GM18873 (cell line): ENCODE measurements at regions not wholly inside any gene's neighbourhood (a gene's known extent, or its start where the extent isn't known, plus 50 kb on each side); places are given as distances from the start of the nearest gene placed in this dataset.
A peak's percentile ranks its signal among the peaks of the same experiment; 100 is the strongest.
"Not testable (repeated sequence)": the region's sequence is repeated elsewhere in the genome, so short reads cannot be mapped to it uniquely, and the experiment has no call there.

Source experiments
- ATAC-seq: cut with Tn5 transposase; IDR thresholded peaks from one replicate; pipeline ENCODE4 v1.9.1; 2021; ENCODE audit warnings: mild to moderate bottlenecking, moderate library complexity, moderate number of reproducible peaks; ENCODE audit not compliant: unreplicated experiment, low FRiP score

GRCh38 chr6:100230115-100230952 is 234.4 kb downstream of the SIM1 start:
- no peak for ATAC-seq

GRCh38 chr6:100229512-100229911 is 235.2 kb downstream of the SIM1 start:
- no peak for ATAC-seq

- ATAC-seq: peak; percentile 97
These were observed 234.9 kb upstream of the MCHR2 start for GRCh38 chr6:100228834-100229441.

- no peak for ATAC-seq
These were observed 234.4 kb upstream of the MCHR2 start for GRCh38 chr6:100228437-100228833.

- no peak for ATAC-seq
These were observed 232.8 kb upstream of the MCHR2 start for GRCh38 chr6:100226811-100227210.

- ATAC-seq: not testable (repeated sequence)
These were observed 229.9 kb upstream of the MCHR2 start for GRCh38 chr6:100223952-100224351.

- ATAC-seq: no peak
These were observed 226.5 kb upstream of the MCHR2 start for GRCh38 chr6:100220543-100220942.

GRCh38 chr6:100217225-100218012 is 223.4 kb upstream of the MCHR2 start:
- ATAC-seq: no peak

- ATAC-seq: no peak
These were observed 222.7 kb upstream of the MCHR2 start for GRCh38 chr6:100216760-100217159.

GRCh38 chr6:100212131-100212530 is 218.1 kb upstream of the MCHR2 start:
- ATAC-seq: no peak

- no peak for ATAC-seq
These were observed 216.4 kb upstream of the MCHR2 start for GRCh38 chr6:100210137-100211117.

GRCh38 chr6:100209323-100210136 is 215.5 kb upstream of the MCHR2 start:
- ATAC-seq: no peak

- no peak for ATAC-seq
These were observed 209.4 kb upstream of the MCHR2 start for GRCh38 chr6:100203400-100203799.

- no peak for ATAC-seq
These were observed 208.6 kb upstream of the MCHR2 start for GRCh38 chr6:100202417-100203194.

- not testable (repeated sequence) for ATAC-seq
These were observed 202.4 kb upstream of the MCHR2 start for GRCh38 chr6:100196214-100196982.

GRCh38 chr6:100195244-100195643 is 201.2 kb upstream of the MCHR2 start:
- ATAC-seq: not testable (repeated sequence)

GRCh38 chr6:100194535-100194934 is 200.5 kb upstream of the MCHR2 start:
- ATAC-seq: no peak

GRCh38 chr6:100188754-100189153 is 194.7 kb upstream of the MCHR2 start:
- no peak for ATAC-seq
